Esophagus (tissue), 2 donors: ENCODE measurements at regions not wholly inside any gene's neighbourhood (a gene's known extent, or its start where the extent isn't known, plus 50 kb on each side); places are given as distances from the start of the nearest gene placed in this dataset.
"Not testable (repeated sequence)": the region's sequence is repeated elsewhere in the genome, so short reads cannot be mapped to it uniquely, and the experiment has no call there.

Source experiments
- H3K27ac ChIP-seq, 2 donors: one replicate each; pipeline ENCODE4 v1.5.1; 2013; ENCODE audit warnings: low read depth in 2 of 2, mild to moderate bottlenecking in 2 of 2, inconsistent platforms in 1 of 2, low read length in 1 of 2, moderate library complexity in 1 of 2
- H3K27me3 ChIP-seq, 2 donors: one replicate each; pipeline ENCODE4 v1.6.1; 2013; ENCODE audit warnings: low read length in 2 of 2, control low read depth in 1 of 2, mild to moderate bottlenecking in 1 of 2; ENCODE audit not compliant: insufficient read depth in 2 of 2, control insufficient read depth in 1 of 2
- H3K36me3 ChIP-seq, 2 donors: one replicate each; pipeline ENCODE4 v1.6.1; 2013; ENCODE audit warnings: low read length in 1 of 2; ENCODE audit not compliant: control insufficient read depth in 2 of 2, insufficient read depth in 2 of 2
- H3K4me1 ChIP-seq, 2 donors: one replicate each; pipeline ENCODE4 v1.6.1; 2013; ENCODE audit warnings: low read length in 1 of 2; ENCODE audit not compliant: control insufficient read depth in 2 of 2, insufficient read depth in 2 of 2
- H3K4me3 ChIP-seq, 2 donors: one replicate each; pipeline ENCODE4 v1.5.1; 2013; ENCODE audit warnings: low read length in 2 of 2, mild to moderate bottlenecking in 2 of 2, low read depth in 1 of 2, moderate library complexity in 1 of 2
- H3K9me3 ChIP-seq, 2 donors: one replicate each; pipeline ENCODE4 v1.6.1; 2013; ENCODE audit warnings: mild to moderate bottlenecking in 2 of 2, low read depth in 1 of 2, low read length in 1 of 2, moderate library complexity in 1 of 2; ENCODE audit not compliant: control insufficient read depth in 2 of 2, insufficient read depth in 1 of 2
- WGBS, 2 donors: extraction: QIAGEN DNeasy Blood & Tissue Kit; methylation state at CpG; one replicate each; pipeline ENCODE4 v1.1.7; 2013; 5-methylcytosine and 5-hydroxymethylcytosine counted together
- donor health status: healthy with polysubstance abuse.
- donor health status: Bipolar disorder and iron deficiency.

- H3K27ac ChIP-seq, H3K36me3 ChIP-seq, H3K9me3 ChIP-seq, H3K4me3 ChIP-seq, H3K27me3 ChIP-seq, H3K4me1 ChIP-seq: not testable (repeated sequence)
- no CpG with 5 or more reads among the region's 8 CpGs for WGBS, 2 donors
Measured at GRCh38 chr9:39663020-39663419, 307.6 kb downstream of the SPATA31A1 start.

GRCh38 chr9:39663713-39664112 lies 308.2 kb downstream of the SPATA31A1 start:
- not testable (repeated sequence) for H3K9me3 ChIP-seq, H3K4me3 ChIP-seq, H3K4me1 ChIP-seq, H3K27me3 ChIP-seq, H3K27ac ChIP-seq, H3K36me3 ChIP-seq
- no CpG with 5 or more reads among the region's 1 CpG for WGBS, 2 donors

DNA sequence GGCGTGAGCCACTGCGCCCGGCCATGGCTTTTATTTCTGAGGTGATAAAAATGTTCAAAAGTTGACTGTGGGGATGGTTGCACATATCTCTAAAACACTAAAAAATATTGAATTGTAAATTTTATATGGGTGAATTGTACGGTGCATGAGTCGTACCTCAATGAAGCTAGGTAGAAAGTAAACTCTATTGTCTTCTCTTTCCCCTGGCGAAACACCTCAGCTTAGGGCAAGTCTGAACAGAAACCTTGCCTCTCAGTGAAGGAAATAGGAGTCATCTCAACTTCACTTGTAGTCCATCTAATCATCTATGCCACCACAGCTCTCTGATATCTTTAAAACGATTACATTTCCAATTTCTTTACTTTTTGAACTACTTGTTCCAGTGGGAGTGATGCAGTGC lies 309.6 kb downstream of the SPATA31A1 start:
- not testable (repeated sequence) for H3K4me1 ChIP-seq, H3K9me3 ChIP-seq, H3K36me3 ChIP-seq, H3K4me3 ChIP-seq, H3K27me3 ChIP-seq, H3K27ac ChIP-seq
- 80 to 93% methylated on average over 3 to 4 of the region's 7 CpGs for WGBS, 2 donors

GRCh38 chr9:39674437-39675210 lies 319.2 kb downstream of the SPATA31A1 start:
- not testable (repeated sequence) for H3K36me3 ChIP-seq, H3K4me3 ChIP-seq, H3K9me3 ChIP-seq, H3K27me3 ChIP-seq, H3K27ac ChIP-seq, H3K4me1 ChIP-seq
- WGBS, 2 donors = no CpG with 5 or more reads among the region's 1 CpG

- H3K4me3 ChIP-seq, H3K4me1 ChIP-seq, H3K27me3 ChIP-seq, H3K27ac ChIP-seq, H3K9me3 ChIP-seq, H3K36me3 ChIP-seq: not testable (repeated sequence)
- WGBS, 2 donors = no CpG with 5 or more reads among the region's 2 CpGs
Measured at GRCh38 chr9:39675211-39675553, 319.7 kb downstream of the SPATA31A1 start.

GRCh38 chr9:39678534-39679263 lies 323.2 kb downstream of the SPATA31A1 start:
- H3K9me3 ChIP-seq, H3K4me1 ChIP-seq, H3K27me3 ChIP-seq, H3K4me3 ChIP-seq, H3K27ac ChIP-seq, H3K36me3 ChIP-seq: not testable (repeated sequence)
- WGBS, 2 donors = no CpG with 5 or more reads among the region's 9 CpGs

DNA sequence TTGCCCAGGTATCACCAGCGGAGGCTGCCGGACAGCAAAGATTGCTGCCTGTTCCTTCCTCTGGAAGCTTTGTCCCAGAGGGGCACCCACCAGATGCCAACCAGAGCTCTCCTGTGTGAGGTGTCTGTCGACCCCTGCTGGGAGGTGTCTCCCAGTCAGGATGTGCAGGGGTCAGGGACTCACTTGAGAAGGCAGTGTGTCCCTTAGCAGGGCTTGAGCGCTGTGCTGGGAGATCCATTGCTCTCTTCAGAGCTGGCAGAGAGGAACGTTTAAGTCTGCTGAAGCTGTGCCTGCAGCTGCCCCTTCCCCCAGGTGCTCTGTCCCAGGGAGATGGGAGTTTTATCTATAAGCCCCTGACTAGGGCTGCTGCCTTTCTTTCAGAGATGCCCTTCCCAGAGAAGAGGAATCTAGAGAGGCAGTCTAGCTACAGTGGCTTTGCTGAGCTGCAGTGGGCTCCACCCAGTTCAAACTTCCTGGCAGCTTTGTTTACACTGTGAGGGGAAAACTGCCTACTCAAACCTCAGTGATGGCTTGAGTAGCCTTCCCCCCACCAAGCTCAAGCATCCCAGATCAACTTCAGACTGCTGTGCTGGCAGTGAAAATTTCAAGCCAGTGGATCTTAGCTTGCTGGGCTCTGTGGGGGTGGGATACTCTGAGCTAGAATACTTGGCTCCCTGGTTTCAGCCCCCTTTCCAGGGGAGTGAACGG lies 325.4 kb downstream of the SPATA31A1 start:
- not testable (repeated sequence) for H3K4me1 ChIP-seq, H3K4me3 ChIP-seq, H3K9me3 ChIP-seq, H3K36me3 ChIP-seq, H3K27ac ChIP-seq, H3K27me3 ChIP-seq
- WGBS, 2 donors = 65 to 75% methylated on average over 2 of the region's 6 CpGs

DNA sequence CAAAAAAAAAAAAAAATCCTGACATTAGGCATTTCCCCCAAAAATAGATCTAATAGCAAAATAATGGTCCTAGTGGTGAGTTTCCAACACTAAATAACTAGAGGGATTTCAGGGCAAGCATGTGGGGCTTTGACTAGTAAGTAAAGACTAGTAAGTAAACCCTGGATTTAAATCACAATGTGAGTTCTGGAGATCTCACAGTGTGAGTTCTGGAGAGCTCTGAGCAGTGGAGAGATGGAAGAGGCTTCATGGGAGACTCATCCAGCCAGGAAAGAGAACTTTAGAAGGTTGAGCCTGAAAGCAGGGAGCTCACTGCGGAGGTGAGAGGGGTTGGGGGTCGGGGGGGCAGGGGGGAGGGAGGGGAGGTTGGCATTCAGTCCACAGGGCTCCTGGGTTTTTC lies 373.4 kb downstream of the SPATA31A1 start:
- WGBS, 2 donors = no CpG with 5 or more reads among the region's 2 CpGs
- not testable (repeated sequence) for H3K4me3 ChIP-seq, H3K4me1 ChIP-seq, H3K27ac ChIP-seq, H3K9me3 ChIP-seq, H3K27me3 ChIP-seq, H3K36me3 ChIP-seq

DNA sequence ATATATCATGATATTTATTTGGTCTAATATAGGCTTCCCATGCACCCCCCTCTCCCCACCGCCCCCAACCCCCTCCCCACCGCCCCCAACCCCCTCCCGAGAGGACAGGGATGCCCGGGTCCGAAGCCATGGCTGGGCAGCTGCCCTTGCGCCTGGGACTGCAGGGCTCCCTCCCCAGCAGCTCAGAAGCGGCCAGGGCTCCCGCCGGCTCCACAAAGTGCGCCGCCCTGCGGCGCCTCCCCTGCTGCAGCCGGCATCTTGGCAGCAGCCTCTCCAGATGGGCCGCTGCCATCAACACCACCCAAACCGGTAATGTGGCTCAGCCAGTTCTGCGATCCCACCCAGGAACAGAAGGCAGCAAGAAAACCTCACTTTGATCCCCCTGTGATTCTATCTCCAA lies 389.4 kb downstream of the SPATA31A1 start:
- H3K9me3 ChIP-seq, H3K36me3 ChIP-seq, H3K27me3 ChIP-seq, H3K27ac ChIP-seq, H3K4me1 ChIP-seq, H3K4me3 ChIP-seq: not testable (repeated sequence)
- 43% methylated on average over 3 of the region's 17 CpGs; no CpG with 5 or more reads in 1 of the 2 donors for WGBS, 2 donors

- H3K36me3 ChIP-seq, H3K27me3 ChIP-seq, H3K27ac ChIP-seq, H3K9me3 ChIP-seq, H3K4me3 ChIP-seq, H3K4me1 ChIP-seq: not testable (repeated sequence)
- no CpG with 5 or more reads among the region's 4 CpGs for WGBS, 2 donors
Measured at GRCh38 chr9:39775570-39775969, 420.1 kb downstream of the SPATA31A1 start.
